ENCODE measurements at regions not wholly inside any gene's neighbourhood (a gene's known extent, or its start where the extent isn't known, plus 50 kb on each side); places are given as distances from the start of the nearest gene placed in this dataset.

DNA sequence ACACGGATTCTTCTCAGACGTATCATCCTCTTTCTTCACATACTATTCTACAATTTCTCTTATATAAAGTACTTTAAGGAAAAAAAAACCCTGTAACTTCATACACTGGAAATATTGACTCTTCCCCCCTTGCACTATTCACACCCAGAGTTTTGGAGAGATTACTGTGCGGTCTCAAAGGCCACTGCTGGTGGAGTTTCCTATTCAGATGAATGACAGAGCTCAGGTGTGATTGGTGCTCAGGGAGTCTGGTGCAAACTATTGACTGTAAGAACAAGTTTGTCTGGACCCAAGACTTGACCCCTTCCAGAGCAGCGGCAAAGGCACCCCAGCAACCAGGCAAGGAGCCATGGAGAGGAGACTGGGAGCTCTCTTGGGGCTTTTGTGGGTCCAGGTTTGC is 187.5 kb upstream of the OR4E1 start:
- BruUV-seq (replicated peaks) = no TSS peak
- ChIA-PET CTCF (no interaction called here), POLR2A (ENCODE audit: unreplicated experiment) (no interaction called here)
- no peak for DNase-seq
- Histone ChIP-seq H3K23ac (ENCODE audit: low read depth, low read length) (no peak overlapping the region), H3K4me3 (ENCODE audit: insufficient read depth, low read depth, low read length) (no peak overlapping the region), H2BK15ac (ENCODE audit: low read depth, low read length) (no peak overlapping the region), H3K79me1 (ENCODE audit: low read depth in 1 of 2, low read length in 2 of 2) (no peaks in the 10 kb centered on the region), H3K18ac (ENCODE audit: low read depth, low read length) (no peak overlapping the region), H2BK5ac (ENCODE audit: low read depth, low read length, poor library complexity, severe bottlenecking) (no peak overlapping the region), H4K5ac (ENCODE audit: low read depth, low read length) (no peak overlapping the region), H3K9me3 (ENCODE audit: control insufficient read depth, insufficient read depth, low read length) (no peaks in the 10 kb centered on the region), H3K27me3 (ENCODE audit: control insufficient read depth, insufficient read depth, low read length) (no peaks in the 10 kb centered on the region), H2BK20ac (ENCODE audit: low read depth, low read length) (no peak overlapping the region), H3K4me2 (ENCODE audit: low read depth, low read length) (no peak overlapping the region), H2AK9ac (replicated peaks; ENCODE audit: low read depth, low read length, poor library complexity) (no peak overlapping the region), H3K27ac (ENCODE audit: insufficient read depth, low read length) (no peak overlapping the region), H4K8ac (ENCODE audit: low read depth in 2 of 2, low read length in 2 of 2) (no peak overlapping the region), H3K9ac (ENCODE audit: low read depth, low read length) (no peak overlapping the region), H3K36me3 (ENCODE audit: control insufficient read depth, insufficient read depth, low read length) (no peaks in the 10 kb centered on the region), H3K56ac (ENCODE audit: extremely low read depth, insufficient read depth, low read length) (no peak overlapping the region), H4K20me1 (ENCODE audit: insufficient read depth, low read length) (no peaks in the 10 kb centered on the region), H3K4me1 (ENCODE audit: control insufficient read depth, insufficient read depth, low read length) (no peaks in the 10 kb centered on the region), H2AK5ac (ENCODE audit: low read depth, low read length) (no peak overlapping the region), H3K4ac (ENCODE audit: low read depth, low read length) (no peak overlapping the region), H2BK120ac (ENCODE audit: low read depth, low read length) (no peak overlapping the region), H2AFZ (replicated peaks; ENCODE audit: low read length, poor library complexity) (no peak overlapping the region), H3K14ac (replicated peaks; ENCODE audit: low read depth, low read length) (no peak overlapping the region), H3K9me1 (ENCODE audit: insufficient read depth, low read length) (no peaks in the 10 kb centered on the region), H4K91ac (ENCODE audit: insufficient read depth, low read depth, low read length) (no peak overlapping the region)
- ATAC-seq (ENCODE audit: low read depth) = no peak
- in situ Hi-C loops (cut with MboI; ENCODE audit: low sequenced_read_pairs) (no loop called here), dilution Hi-C loops (cut with HindIII; ENCODE audit: low sequenced_read_pairs, unreplicated experiment) (no loop called here), intact Hi-C loops (cut with micrococcal nuclease) (no loop called here)
- no CpG with 5 or more reads among the region's 4 CpGs for WGBS, 2 experiments (ENCODE audit: extremely low coverage in 2 of 2, insufficient read length in 1 of 2)
- TF ChIP-seq FOS (IDR thresholded peaks at IDR 0.05; ENCODE audit: low read depth, low read length) = no peak

Data from IMR-90 (cell line).